ENCODE measurements at regions not wholly inside any gene's neighbourhood (a gene's known extent, or its start where the extent isn't known, plus 50 kb on each side); places are given as distances from the start of the nearest gene placed in this dataset.
"Not testable (repeated sequence)": the region's sequence is repeated elsewhere in the genome, so short reads cannot be mapped to it uniquely, and the experiment has no call there.

- Histone ChIP-seq H3K4me2 (ENCODE audit: unreplicated experiment) (no peak overlapping the region), H2AFZ (no peak overlapping the region), H3K27ac (no peak overlapping the region), H4K20me1 (ENCODE audit: insufficient read depth) (no peaks in the 10 kb centered on the region), H3K79me2 (ENCODE audit: insufficient read depth) (no peaks in the 10 kb centered on the region), H3K4me1 (ENCODE audit: insufficient read depth) (no peaks in the 10 kb centered on the region), H3F3A (ENCODE audit: insufficient read depth) (no peaks in the 10 kb centered on the region), H3K27me3 (replicated peaks; ENCODE audit: insufficient read depth) (peaks cover 40% of the 10 kb centered on the region), H3K9me3 (ENCODE audit: low read depth) (no peaks in the 10 kb centered on the region), H3K9me2 (ENCODE audit: insufficient read depth) (no peaks in the 10 kb centered on the region), H3K4me3 (no peak overlapping the region), H3K9ac (no peak overlapping the region), H3K36me3 (ENCODE audit: low read depth) (no peaks in the 10 kb centered on the region)
- 38 to 49% methylated on average over 2 of the region's 2 CpGs for WGBS, 2 experiments (ENCODE audit: low coverage in 1 of 2, low lambda C conversion rate in 2 of 2, missing lambda C conversion rate in 2 of 2)
- in situ Hi-C loops (cut with MboI), result no loop called here
- DNase-seq, result no peak
- TF ChIP-seq EZH2 (IDR thresholded peaks at IDR 0.05; ENCODE audit: insufficient read depth, poor library complexity, severe bottlenecking) (no peak), EZH2phosphoT487 (IDR thresholded peaks at IDR 0.05; ENCODE audit: insufficient read depth, low read depth) (no peak)
Measured at GRCh38 chr14:54010981-54011380, 54.4 kb upstream of the BMP4 start.

GRCh38 chr14:54023027-54023426 lies 66.4 kb upstream of the BMP4 start:
- no peaks in the 10 kb centered on the region for H3F3A ChIP-seq (ENCODE audit: insufficient read depth)
- no peak overlapping the region for H3K9ac ChIP-seq
- H3K4me2 ChIP-seq (ENCODE audit: unreplicated experiment), result no peak overlapping the region
- no peaks in the 10 kb centered on the region for H3K36me3 ChIP-seq (ENCODE audit: low read depth)
- no peaks in the 10 kb centered on the region for H4K20me1 ChIP-seq (ENCODE audit: insufficient read depth)
- no peak overlapping the region for H2AFZ ChIP-seq
- no peaks in the 10 kb centered on the region for H3K9me3 ChIP-seq (ENCODE audit: low read depth)
- no peaks in the 10 kb centered on the region for H3K9me2 ChIP-seq (ENCODE audit: insufficient read depth)
- no peak overlapping the region for H3K4me3 ChIP-seq
- H3K27ac ChIP-seq, result no peak overlapping the region
- H3K4me1 ChIP-seq (ENCODE audit: insufficient read depth), result no peaks in the 10 kb centered on the region
- H3K27me3 ChIP-seq (replicated peaks; ENCODE audit: insufficient read depth), result no peaks in the 10 kb centered on the region; the same call in 1 of the 2 replicates
- DNase-seq, result no peak
- no peaks in the 10 kb centered on the region for H3K79me2 ChIP-seq (ENCODE audit: insufficient read depth)
- no peak for TF ChIP-seq EZH2 (IDR thresholded peaks at IDR 0.05; ENCODE audit: insufficient read depth, poor library complexity, severe bottlenecking)
- no peak for TF ChIP-seq EZH2phosphoT487 (IDR thresholded peaks at IDR 0.05; ENCODE audit: insufficient read depth, low read depth)
- in situ Hi-C loops (cut with MboI), result no loop called here
- WGBS, 2 experiments (ENCODE audit: low coverage in 1 of 2, low lambda C conversion rate in 2 of 2, missing lambda C conversion rate in 2 of 2), result 58 to 62% methylated on average over 2 of the region's 2 CpGs

- no peaks in the 10 kb centered on the region for H3K36me3 ChIP-seq (ENCODE audit: low read depth)
- no peaks in the 10 kb centered on the region for H3F3A ChIP-seq (ENCODE audit: insufficient read depth)
- no peak overlapping the region for H3K27ac ChIP-seq
- H3K27me3 ChIP-seq (replicated peaks; ENCODE audit: insufficient read depth), result no peaks in the 10 kb centered on the region; the same call in 1 of the 2 replicates
- no peak overlapping the region for H3K4me2 ChIP-seq (ENCODE audit: unreplicated experiment)
- 28 to 35% methylated on average over 1 of the region's 1 CpG for WGBS, 2 experiments (ENCODE audit: low coverage in 1 of 2, low lambda C conversion rate in 2 of 2, missing lambda C conversion rate in 2 of 2)
- no peaks in the 10 kb centered on the region for H3K9me3 ChIP-seq (ENCODE audit: low read depth)
- peak; percentile 24 for DNase-seq
- no peaks in the 10 kb centered on the region for H3K4me1 ChIP-seq (ENCODE audit: insufficient read depth)
- no peak overlapping the region for H2AFZ ChIP-seq
- in situ Hi-C loops (cut with MboI), result no loop called here
- H3K9ac ChIP-seq, result no peak overlapping the region
- H3K9me2 ChIP-seq (ENCODE audit: insufficient read depth), result no peaks in the 10 kb centered on the region
- no peak overlapping the region for H3K4me3 ChIP-seq
- H4K20me1 ChIP-seq (ENCODE audit: insufficient read depth), result no peaks in the 10 kb centered on the region
- TF ChIP-seq EZH2 (IDR thresholded peaks at IDR 0.05; ENCODE audit: insufficient read depth, poor library complexity, severe bottlenecking) (no peak), EZH2phosphoT487 (IDR thresholded peaks at IDR 0.05; ENCODE audit: insufficient read depth, low read depth) (no peak)
- H3K79me2 ChIP-seq (ENCODE audit: insufficient read depth), result no peaks in the 10 kb centered on the region
Measured at GRCh38 chr14:54025661-54026060, 69.0 kb upstream of the BMP4 start.

- in situ Hi-C loops (cut with MboI), result no loop called here
- Histone ChIP-seq H3K9ac (no peak overlapping the region), H3K27me3 (replicated peaks; ENCODE audit: insufficient read depth) (no peaks in the 10 kb centered on the region; the same call in 1 of the 2 replicates), H3K9me2 (ENCODE audit: insufficient read depth) (no peaks in the 10 kb centered on the region), H3K4me2 (ENCODE audit: unreplicated experiment) (no peak overlapping the region), H2AFZ (no peak overlapping the region), H4K20me1 (ENCODE audit: insufficient read depth) (no peaks in the 10 kb centered on the region), H3K36me3 (ENCODE audit: low read depth) (no peaks in the 10 kb centered on the region), H3K79me2 (ENCODE audit: insufficient read depth) (no peaks in the 10 kb centered on the region), H3K9me3 (ENCODE audit: low read depth) (no peaks in the 10 kb centered on the region), H3K4me3 (no peak overlapping the region), H3F3A (ENCODE audit: insufficient read depth) (no peaks in the 10 kb centered on the region), H3K27ac (no peak overlapping the region), H3K4me1 (ENCODE audit: insufficient read depth) (no peaks in the 10 kb centered on the region)
- no peak for DNase-seq
- TF ChIP-seq EZH2 (IDR thresholded peaks at IDR 0.05; ENCODE audit: insufficient read depth, poor library complexity, severe bottlenecking) (no peak), EZH2phosphoT487 (IDR thresholded peaks at IDR 0.05; ENCODE audit: insufficient read depth, low read depth) (no peak)
- WGBS, 2 experiments (ENCODE audit: low coverage in 1 of 2, low lambda C conversion rate in 2 of 2, missing lambda C conversion rate in 2 of 2), result 53 to 55% methylated on average over 2 of the region's 2 CpGs
Measured at GRCh38 chr14:54026671-54027070, 70.0 kb upstream of the BMP4 start.

GRCh38 chr14:54030996-54031395 lies 74.4 kb upstream of the BMP4 start:
- DNase-seq; in situ Hi-C loops (cut with MboI); H3K4me2 ChIP-seq (ENCODE audit: unreplicated experiment); H3K9me3 ChIP-seq (ENCODE audit: low read depth); H4K20me1 ChIP-seq (ENCODE audit: insufficient read depth); H3K9ac ChIP-seq; H2AFZ ChIP-seq; H3K27ac ChIP-seq; H3K9me2 ChIP-seq (ENCODE audit: insufficient read depth); H3K27me3 ChIP-seq (replicated peaks; ENCODE audit: insufficient read depth); H3K4me1 ChIP-seq (ENCODE audit: insufficient read depth); H3K36me3 ChIP-seq (ENCODE audit: low read depth); H3K4me3 ChIP-seq; H3K79me2 ChIP-seq (ENCODE audit: insufficient read depth); H3F3A ChIP-seq (ENCODE audit: insufficient read depth): not testable (repeated sequence)
- 39 to 47% methylated on average over 1 of the region's 1 CpG for WGBS, 2 experiments (ENCODE audit: low coverage in 1 of 2, low lambda C conversion rate in 2 of 2, missing lambda C conversion rate in 2 of 2)

GRCh38 chr14:54033285-54033684 lies 76.7 kb upstream of the BMP4 start:
- H2AFZ ChIP-seq; H3K4me3 ChIP-seq; H3K9ac ChIP-seq; H3F3A ChIP-seq (ENCODE audit: insufficient read depth); H3K9me3 ChIP-seq (ENCODE audit: low read depth); H3K27me3 ChIP-seq (replicated peaks; ENCODE audit: insufficient read depth); in situ Hi-C loops (cut with MboI); H3K4me1 ChIP-seq (ENCODE audit: insufficient read depth); H3K27ac ChIP-seq; H3K4me2 ChIP-seq (ENCODE audit: unreplicated experiment); DNase-seq; H3K79me2 ChIP-seq (ENCODE audit: insufficient read depth); H3K9me2 ChIP-seq (ENCODE audit: insufficient read depth); H3K36me3 ChIP-seq (ENCODE audit: low read depth); H4K20me1 ChIP-seq (ENCODE audit: insufficient read depth): not testable (repeated sequence)
- WGBS, 2 experiments (ENCODE audit: low coverage in 1 of 2, low lambda C conversion rate in 2 of 2, missing lambda C conversion rate in 2 of 2), result 30 to 41% methylated on average over 7 of the region's 7 CpGs

All from GM23248 (cell line).